Stimulated activated CD8-positive, alpha-beta memory T cell treated with anti-CD3 and anti-CD28 coated beads, Interleukin-12 subunit alpha, Interleukin-12 subunit beta, amount 100 ng/mL, for 24 hours (primary cell): ENCODE measurements at regions not wholly inside any gene's neighbourhood (a gene's known extent, or its start where the extent isn't known, plus 50 kb on each side); places are given as distances from the start of the nearest gene placed in this dataset.
"Not testable (repeated sequence)": the region's sequence is repeated elsewhere in the genome, so short reads cannot be mapped to it uniquely, and the experiment has no call there.

Experiments
- DNase-seq: peaks from one replicate; pipeline ENCODE4 v3.0.0-alpha.2; 2020; ENCODE audit errors: extremely low read depth

GRCh38 chr6:137802408-137803182 lies 64.5 kb upstream of the TNFAIP3 start:
- no peak for DNase-seq

GRCh38 chr6:137804637-137805036 lies 62.4 kb upstream of the TNFAIP3 start:
- DNase-seq: no peak

GRCh38 chr6:137805622-137806021 lies 61.4 kb upstream of the TNFAIP3 start:
- no peak for DNase-seq

GRCh38 chr6:137806914-137807682 lies 60.0 kb upstream of the TNFAIP3 start:
- DNase-seq: no peak

- no peak for DNase-seq
These were observed 58.9 kb upstream of the TNFAIP3 start for GRCh38 chr6:137808191-137808590.

- DNase-seq: no peak
These were observed 58.2 kb upstream of the TNFAIP3 start for GRCh38 chr6:137808836-137809315.

GRCh38 chr6:137809895-137810553 lies 57.0 kb upstream of the TNFAIP3 start:
- not testable (repeated sequence) for DNase-seq

GRCh38 chr6:137810554-137811120 lies 56.4 kb upstream of the TNFAIP3 start:
- no peak for DNase-seq

GRCh38 chr6:137811121-137811915 lies 55.7 kb upstream of the TNFAIP3 start:
- peak; percentile 51 for DNase-seq

GRCh38 chr6:137811916-137812553 lies 55.0 kb upstream of the TNFAIP3 start:
- DNase-seq: no peak

GRCh38 chr6:137813308-137813970 lies 53.6 kb upstream of the TNFAIP3 start:
- DNase-seq: no peak

GRCh38 chr6:137814030-137814429 lies 53.0 kb upstream of the TNFAIP3 start:
- not testable (repeated sequence) for DNase-seq

- no peak for DNase-seq
These were observed 51.4 kb upstream of the TNFAIP3 start for GRCh38 chr6:137815692-137816091.

- no peak for DNase-seq
These were observed 50.9 kb upstream of the TNFAIP3 start for GRCh38 chr6:137816133-137816579.

- no peak for DNase-seq
These were observed 50.1 kb upstream of the TNFAIP3 start for GRCh38 chr6:137816688-137817618.
